Adrenal gland (tissue), 5 donors: ENCODE measurements at regions not wholly inside any gene's neighbourhood (a gene's known extent, or its start where the extent isn't known, plus 50 kb on each side); places are given as distances from the start of the nearest gene placed in this dataset.

Experiments used
- CTCF ChIP-seq, 6 experiments: fragments of 450-650 bp in 4 of 6; fragments of 200-600 bp in 2 of 6; sonication (generic) in 1 of 6; IDR thresholded peaks; 1 replicate in 5 of 6; 2 replicates in 1 of 6; pipeline versions ENCODE4 v1.5.1 to v1.8.0; 2016 to 2021; ENCODE audit warnings: antibody characterized with exemption in 6 of 6, mild to moderate bottlenecking in 2 of 6, moderate library complexity in 1 of 6
- POLR2A ChIP-seq, 2 donors: fragments of 450-650 bp; IDR thresholded peaks; one replicate each; pipeline ENCODE4 v1.6.1; 2017; ENCODE audit warnings: antibody characterized with exemption in 2 of 2, mild to moderate bottlenecking in 2 of 2, moderate library complexity in 1 of 2
- donor health status: DM: no; HTN: no; CAD: no.

DNA sequence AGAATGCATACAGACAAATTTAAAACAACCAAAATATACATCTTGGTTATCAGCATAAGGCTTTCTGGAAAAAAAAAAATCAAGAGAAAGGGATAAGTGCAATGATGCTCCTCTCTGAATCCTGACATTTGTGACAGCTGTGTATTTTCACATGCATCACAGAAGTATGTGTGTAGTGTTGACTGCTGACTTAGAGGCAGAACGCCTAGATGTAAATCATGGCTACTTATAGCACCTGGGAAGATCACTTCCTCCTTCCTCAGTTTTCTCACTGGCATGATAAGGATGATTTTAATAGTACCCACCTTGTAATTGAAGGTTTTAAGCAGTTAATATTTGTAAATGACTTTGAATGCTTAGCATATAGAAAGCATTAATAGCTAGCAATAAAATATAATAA lies 112.5 kb downstream of the MRPL39 start:
- TF ChIP-seq CTCF (IDR thresholded peaks at IDR 0.05) = no peak
- no peak for TF ChIP-seq POLR2A (IDR thresholded peaks at IDR 0.05)
